ENCODE measurements at regions not wholly inside any gene's neighbourhood (a gene's known extent, or its start where the extent isn't known, plus 50 kb on each side); places are given as distances from the start of the nearest gene placed in this dataset.

DNA sequence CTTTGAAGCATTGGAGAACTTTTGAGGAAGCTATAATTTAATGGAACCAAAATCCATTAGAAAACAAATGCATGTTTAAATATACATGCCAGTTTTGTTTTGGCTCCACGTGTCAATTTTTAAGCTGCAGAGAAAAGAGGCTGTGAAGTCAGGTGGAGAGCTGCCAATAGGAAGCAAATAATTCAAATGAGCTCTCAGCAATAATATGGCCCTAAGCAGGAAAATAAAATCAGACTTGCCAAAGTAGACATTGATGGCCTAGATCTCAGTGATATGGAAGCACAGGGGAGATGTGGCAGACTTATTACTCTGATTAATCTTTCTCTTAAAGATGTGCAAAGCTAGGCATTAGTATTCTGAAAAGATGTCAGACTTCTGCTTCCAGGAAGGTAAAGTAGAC, 769.8 kb upstream of the NDST4 start:
- H3K27ac ChIP-seq (ENCODE audit: low read depth in 1 of 2, low read length in 2 of 2): no peak overlapping the region
- no peaks in the 10 kb centered on the region for H3K27me3 Mint-ChIP-seq (ENCODE audit: low read depth in 3 of 3)
- no peaks in the 10 kb centered on the region for H3K27me3 ChIP-seq (ENCODE audit: control insufficient read depth in 2 of 2, insufficient read depth in 2 of 2, low read length in 2 of 2)
- H3K36me3 ChIP-seq (replicated peaks in 1 of 2; ENCODE audit: control insufficient read depth in 1 of 2, insufficient read depth in 2 of 2, low read length in 2 of 2): no peaks in the 10 kb centered on the region
- no peak overlapping the region for H3K9ac ChIP-seq (ENCODE audit: insufficient read depth, low read length, poor library complexity, severe bottlenecking)
- no peaks in the 10 kb centered on the region for H3K4me1 ChIP-seq (ENCODE audit: control insufficient read depth in 1 of 2, insufficient read depth in 2 of 2, low read length in 2 of 2)
- intact Hi-C loops (cut with micrococcal nuclease): no loop called here
- 100% methylated on average over 1 of the region's 1 CpG for WGBS (ENCODE audit: insufficient coverage)
- no peaks in the 10 kb centered on the region for H3K4me1 Mint-ChIP-seq
- no peaks in the 10 kb centered on the region for H3K79me2 ChIP-seq (ENCODE audit: insufficient read depth, low read length)
- DNase-seq: no peak
- TF ChIP-seq, protein P1, sequence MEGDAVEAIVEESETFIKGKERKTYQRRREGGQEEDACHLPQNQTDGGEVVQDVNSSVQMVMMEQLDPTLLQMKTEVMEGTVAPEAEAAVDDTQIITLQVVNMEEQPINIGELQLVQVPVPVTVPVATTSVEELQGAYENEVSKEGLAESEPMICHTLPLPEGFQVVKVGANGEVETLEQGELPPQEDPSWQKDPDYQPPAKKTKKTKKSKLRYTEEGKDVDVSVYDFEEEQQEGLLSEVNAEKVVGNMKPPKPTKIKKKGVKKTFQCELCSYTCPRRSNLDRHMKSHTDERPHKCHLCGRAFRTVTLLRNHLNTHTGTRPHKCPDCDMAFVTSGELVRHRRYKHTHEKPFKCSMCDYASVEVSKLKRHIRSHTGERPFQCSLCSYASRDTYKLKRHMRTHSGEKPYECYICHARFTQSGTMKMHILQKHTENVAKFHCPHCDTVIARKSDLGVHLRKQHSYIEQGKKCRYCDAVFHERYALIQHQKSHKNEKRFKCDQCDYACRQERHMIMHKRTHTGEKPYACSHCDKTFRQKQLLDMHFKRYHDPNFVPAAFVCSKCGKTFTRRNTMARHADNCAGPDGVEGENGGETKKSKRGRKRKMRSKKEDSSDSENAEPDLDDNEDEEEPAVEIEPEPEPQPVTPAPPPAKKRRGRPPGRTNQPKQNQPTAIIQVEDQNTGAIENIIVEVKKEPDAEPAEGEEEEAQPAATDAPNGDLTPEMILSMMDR (IDR thresholded peaks at IDR 0.05): no peak
- no peak overlapping the region for H3K27ac Mint-ChIP-seq
- H2AFZ ChIP-seq (ENCODE audit: insufficient read depth, low read depth, low read length, poor library complexity, severe bottlenecking): no peak overlapping the region
- H3K4me2 ChIP-seq (replicated peaks; ENCODE audit: extremely low read depth, low read length, poor library complexity, severe bottlenecking): no peak overlapping the region
- H3K9me3 ChIP-seq (replicated peaks in 1 of 2; ENCODE audit: control insufficient read depth in 1 of 2, insufficient read depth in 1 of 2, low read length in 2 of 2): peaks cover 0 to 4% of the 10 kb centered on the region in 2 donors
- H3K4me3 Mint-ChIP-seq: no peak overlapping the region
- no peaks in the 10 kb centered on the region for H4K20me1 ChIP-seq (ENCODE audit: insufficient read depth, low read length)
- H3K4me3 ChIP-seq (replicated peaks in 1 of 3; ENCODE audit: low read depth in 2 of 3, low read length in 3 of 3): no peak overlapping the region
- peaks cover 0 to 3% (median 0%) of the 10 kb centered on the region in 7 donors for H3K9me3 Mint-ChIP-seq
- H3K36me3 Mint-ChIP-seq: no peaks in the 10 kb centered on the region

DNA sequence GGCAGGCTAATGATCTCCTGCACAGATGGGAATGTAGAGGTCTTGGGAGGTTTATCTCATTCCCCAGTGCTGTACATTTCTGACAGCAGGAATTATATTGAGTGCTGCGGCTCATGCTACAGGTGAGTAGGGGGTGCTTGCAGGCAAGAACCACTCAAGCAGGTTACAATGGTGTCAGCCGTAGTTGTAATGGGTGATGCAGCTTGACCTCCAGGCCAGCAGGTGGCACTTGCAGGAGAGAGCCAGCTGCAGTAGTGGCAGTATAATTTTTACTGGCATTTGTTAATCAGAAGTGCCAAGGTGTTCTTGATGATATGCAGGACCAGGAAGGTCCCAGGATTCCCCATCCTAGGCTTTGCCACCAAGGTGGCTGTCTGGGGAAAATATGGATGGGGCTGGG, 759.6 kb upstream of the NDST4 start:
- no peaks in the 10 kb centered on the region for H3K4me1 ChIP-seq (ENCODE audit: control insufficient read depth in 1 of 2, insufficient read depth in 2 of 2, low read length in 2 of 2)
- H3K36me3 ChIP-seq (replicated peaks in 1 of 2; ENCODE audit: control insufficient read depth in 1 of 2, insufficient read depth in 2 of 2, low read length in 2 of 2): no peaks in the 10 kb centered on the region
- H3K4me2 ChIP-seq (replicated peaks; ENCODE audit: extremely low read depth, low read length, poor library complexity, severe bottlenecking): no peak overlapping the region
- no peaks in the 10 kb centered on the region for H3K27me3 ChIP-seq (ENCODE audit: control insufficient read depth in 2 of 2, insufficient read depth in 2 of 2, low read length in 2 of 2)
- H3K9me3 Mint-ChIP-seq: peaks cover 0 to 6% (median 0%) of the 10 kb centered on the region in 7 donors
- no peak overlapping the region for H3K4me3 Mint-ChIP-seq
- DNase-seq: no peak
- no peaks in the 10 kb centered on the region for H3K79me2 ChIP-seq (ENCODE audit: insufficient read depth, low read length)
- no peak overlapping the region for H3K27ac ChIP-seq (ENCODE audit: low read depth in 1 of 2, low read length in 2 of 2)
- 60% methylated on average over 1 of the region's 2 CpGs for WGBS (ENCODE audit: insufficient coverage)
- TF ChIP-seq, protein P1 (IDR thresholded peaks at IDR 0.05): no peak
- no peaks in the 10 kb centered on the region for H3K27me3 Mint-ChIP-seq (ENCODE audit: low read depth in 3 of 3)
- no peaks in the 10 kb centered on the region for H3K4me1 Mint-ChIP-seq
- intact Hi-C loops (cut with micrococcal nuclease): no loop called here
- no peaks in the 10 kb centered on the region for H4K20me1 ChIP-seq (ENCODE audit: insufficient read depth, low read length)
- H3K9ac ChIP-seq (ENCODE audit: insufficient read depth, low read length, poor library complexity, severe bottlenecking): no peak overlapping the region
- no peaks in the 10 kb centered on the region for H3K36me3 Mint-ChIP-seq
- no peaks in the 10 kb centered on the region for H3K9me3 ChIP-seq (replicated peaks in 1 of 2; ENCODE audit: control insufficient read depth in 1 of 2, insufficient read depth in 1 of 2, low read length in 2 of 2)
- H3K27ac Mint-ChIP-seq: no peak overlapping the region
- no peak overlapping the region for H2AFZ ChIP-seq (ENCODE audit: insufficient read depth, low read depth, low read length, poor library complexity, severe bottlenecking)
- H3K4me3 ChIP-seq (replicated peaks in 1 of 3; ENCODE audit: low read depth in 2 of 3, low read length in 3 of 3): no peak overlapping the region

Data from CD14-positive monocyte (primary cell).